Mesothelial cell of epicardium (in vitro differentiated cells): ENCODE measurements at regions not wholly inside any gene's neighbourhood (a gene's known extent, or its start where the extent isn't known, plus 50 kb on each side); places are given as distances from the start of the nearest gene placed in this dataset.
A peak's percentile ranks its signal among the peaks of the same experiment; 100 is the strongest.

ENCODE experiments used
- DNase-seq, 2 experiments: peaks; one replicate each; pipeline ENCODE4 v3.0.0; 2021; ENCODE audit warnings: low spot score in 2 of 2; ENCODE audit not compliant: unreplicated experiment in 2 of 2
- H3K27ac Mint-ChIP-seq: 2 replicates; pipeline ENCODE4 v1.8.0; 2021; ENCODE audit warnings: mixed read lengths
- H3K27me3 Mint-ChIP-seq: 2 replicates; pipeline ENCODE4 v1.8.0; 2021; ENCODE audit warnings: low read depth, mixed read lengths
- H3K36me3 Mint-ChIP-seq: 2 replicates; pipeline ENCODE4 v1.8.0; 2021; ENCODE audit warnings: mixed read lengths
- H3K4me1 Mint-ChIP-seq: 2 replicates; pipeline ENCODE4 v1.8.0; 2021; ENCODE audit warnings: mixed read lengths
- H3K4me3 Mint-ChIP-seq: 2 replicates; pipeline ENCODE4 v1.8.0; 2021; ENCODE audit warnings: mild to moderate bottlenecking, moderate library complexity, mixed read lengths
- H3K9me3 Mint-ChIP-seq: 2 replicates; pipeline ENCODE4 v1.8.0; 2021; ENCODE audit warnings: mixed read lengths
- TF ChIP-seq, protein P1 (sequence below): fragments of 200-600 bp; sonication (generic); IDR thresholded peaks from one replicate; pipeline ENCODE4 v1.5.0; 2021; ENCODE audit warnings: antibody characterized with exemption; ENCODE audit not compliant: unreplicated experiment

DNA sequence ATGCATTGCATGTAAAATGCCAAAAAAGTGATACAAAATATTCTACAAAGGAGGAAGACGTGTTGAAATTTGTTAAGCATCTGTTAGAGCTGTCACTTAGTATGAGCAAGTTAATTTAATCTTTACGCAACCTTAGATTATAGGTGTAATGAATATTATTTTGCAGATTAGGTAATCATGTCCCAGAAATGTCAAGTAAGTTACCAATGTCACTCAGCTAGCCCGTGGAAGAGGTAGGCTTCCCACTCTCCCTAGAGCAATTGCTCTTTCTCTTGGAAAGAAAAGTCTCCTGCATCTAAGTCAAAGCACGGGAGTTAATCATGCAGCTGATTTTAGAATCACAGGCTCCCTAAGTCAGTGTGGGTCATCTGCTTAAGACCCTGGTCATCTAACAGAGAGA lies 830.4 kb upstream of the IGFBP3 start:
- Mint-ChIP-seq H3K4me1 (peaks cover 76% of the 10 kb centered on the region), H3K36me3 (peaks cover 2% of the 10 kb centered on the region), H3K4me3 (no peak overlapping the region), H3K9me3 (peaks cover 2% of the 10 kb centered on the region), H3K27me3 (no peaks in the 10 kb centered on the region), H3K27ac (peak overlapping the region; percentile 84)
- TF ChIP-seq, protein P1, sequence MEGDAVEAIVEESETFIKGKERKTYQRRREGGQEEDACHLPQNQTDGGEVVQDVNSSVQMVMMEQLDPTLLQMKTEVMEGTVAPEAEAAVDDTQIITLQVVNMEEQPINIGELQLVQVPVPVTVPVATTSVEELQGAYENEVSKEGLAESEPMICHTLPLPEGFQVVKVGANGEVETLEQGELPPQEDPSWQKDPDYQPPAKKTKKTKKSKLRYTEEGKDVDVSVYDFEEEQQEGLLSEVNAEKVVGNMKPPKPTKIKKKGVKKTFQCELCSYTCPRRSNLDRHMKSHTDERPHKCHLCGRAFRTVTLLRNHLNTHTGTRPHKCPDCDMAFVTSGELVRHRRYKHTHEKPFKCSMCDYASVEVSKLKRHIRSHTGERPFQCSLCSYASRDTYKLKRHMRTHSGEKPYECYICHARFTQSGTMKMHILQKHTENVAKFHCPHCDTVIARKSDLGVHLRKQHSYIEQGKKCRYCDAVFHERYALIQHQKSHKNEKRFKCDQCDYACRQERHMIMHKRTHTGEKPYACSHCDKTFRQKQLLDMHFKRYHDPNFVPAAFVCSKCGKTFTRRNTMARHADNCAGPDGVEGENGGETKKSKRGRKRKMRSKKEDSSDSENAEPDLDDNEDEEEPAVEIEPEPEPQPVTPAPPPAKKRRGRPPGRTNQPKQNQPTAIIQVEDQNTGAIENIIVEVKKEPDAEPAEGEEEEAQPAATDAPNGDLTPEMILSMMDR: no peak
- DNase-seq: no peak

DNA sequence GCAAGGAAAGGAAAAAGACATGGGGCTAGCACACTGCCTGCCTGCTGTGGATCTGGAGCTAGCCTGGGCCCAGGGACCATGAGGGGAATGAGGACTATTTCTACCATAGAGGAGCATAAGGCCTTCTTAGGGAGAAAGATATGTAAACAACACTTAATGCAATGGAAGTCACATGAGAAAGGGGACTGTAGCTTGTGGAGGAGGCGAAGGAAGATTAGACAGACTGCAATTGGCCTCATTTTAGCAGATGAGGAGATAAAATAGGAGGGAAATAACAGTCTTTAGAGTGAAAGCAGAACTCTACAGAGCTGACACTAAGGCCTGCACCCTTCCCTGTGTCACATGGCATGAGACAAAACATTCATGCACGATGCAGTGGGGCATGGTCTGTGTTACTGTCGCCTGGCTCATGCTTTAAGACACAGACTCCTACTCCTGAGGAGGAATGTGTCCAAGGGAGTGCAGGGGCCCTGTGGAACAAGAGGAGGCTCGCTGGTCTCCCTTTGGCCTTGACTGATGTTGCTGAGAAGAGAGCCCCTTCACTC lies 829.3 kb upstream of the IGFBP3 start:
- H3K9me3 Mint-ChIP-seq: no peaks in the 10 kb centered on the region
- no peak for DNase-seq
- TF ChIP-seq, protein P1: no peak
- no peak overlapping the region for H3K4me3 Mint-ChIP-seq
- peak overlapping the region; percentile 15 for H3K27ac Mint-ChIP-seq
- H3K4me1 Mint-ChIP-seq: peaks cover 74% of the 10 kb centered on the region
- H3K27me3 Mint-ChIP-seq: no peaks in the 10 kb centered on the region
- peaks cover 2% of the 10 kb centered on the region for H3K36me3 Mint-ChIP-seq

DNA sequence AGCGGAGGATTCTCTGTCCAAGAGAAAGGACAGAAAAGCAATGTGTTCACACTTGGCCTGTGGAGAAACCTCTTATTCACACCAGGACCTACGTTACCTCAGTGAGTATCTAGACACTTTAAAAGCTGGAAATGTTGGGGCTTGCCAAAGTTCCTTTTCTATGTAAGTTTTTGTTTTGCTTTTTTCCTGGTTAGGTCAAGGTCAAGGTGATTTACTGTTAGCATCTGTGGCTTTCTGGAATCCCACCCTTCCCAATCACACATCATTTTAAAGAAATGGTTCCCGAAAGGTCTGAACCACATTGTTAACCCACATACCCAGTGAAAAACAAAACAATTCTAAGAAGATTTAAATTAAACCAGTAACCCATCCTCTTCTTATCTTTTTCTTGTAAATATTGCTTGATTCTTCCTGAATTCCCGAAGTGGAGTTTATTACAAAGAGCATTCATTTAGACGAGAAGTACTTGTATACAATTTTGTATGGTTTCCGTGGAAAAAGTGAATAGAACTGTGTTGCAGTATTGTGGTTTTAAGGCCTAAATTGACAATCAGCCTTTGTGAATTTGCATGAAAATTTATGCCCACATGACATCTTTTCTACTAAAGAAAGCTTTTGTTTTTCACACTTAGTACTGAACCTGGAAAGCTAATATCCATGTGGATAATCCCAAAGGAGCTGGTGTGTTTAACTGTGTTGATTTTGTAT lies 827.0 kb upstream of the IGFBP3 start:
- Mint-ChIP-seq H3K27me3 (no peaks in the 10 kb centered on the region), H3K4me1 (peaks cover 71% of the 10 kb centered on the region), H3K4me3 (no peak overlapping the region), H3K27ac (peak overlapping the region; percentile 14), H3K9me3 (no peaks in the 10 kb centered on the region), H3K36me3 (peaks cover 2% of the 10 kb centered on the region)
- TF ChIP-seq, protein P1: no peak
- no peak for DNase-seq

DNA sequence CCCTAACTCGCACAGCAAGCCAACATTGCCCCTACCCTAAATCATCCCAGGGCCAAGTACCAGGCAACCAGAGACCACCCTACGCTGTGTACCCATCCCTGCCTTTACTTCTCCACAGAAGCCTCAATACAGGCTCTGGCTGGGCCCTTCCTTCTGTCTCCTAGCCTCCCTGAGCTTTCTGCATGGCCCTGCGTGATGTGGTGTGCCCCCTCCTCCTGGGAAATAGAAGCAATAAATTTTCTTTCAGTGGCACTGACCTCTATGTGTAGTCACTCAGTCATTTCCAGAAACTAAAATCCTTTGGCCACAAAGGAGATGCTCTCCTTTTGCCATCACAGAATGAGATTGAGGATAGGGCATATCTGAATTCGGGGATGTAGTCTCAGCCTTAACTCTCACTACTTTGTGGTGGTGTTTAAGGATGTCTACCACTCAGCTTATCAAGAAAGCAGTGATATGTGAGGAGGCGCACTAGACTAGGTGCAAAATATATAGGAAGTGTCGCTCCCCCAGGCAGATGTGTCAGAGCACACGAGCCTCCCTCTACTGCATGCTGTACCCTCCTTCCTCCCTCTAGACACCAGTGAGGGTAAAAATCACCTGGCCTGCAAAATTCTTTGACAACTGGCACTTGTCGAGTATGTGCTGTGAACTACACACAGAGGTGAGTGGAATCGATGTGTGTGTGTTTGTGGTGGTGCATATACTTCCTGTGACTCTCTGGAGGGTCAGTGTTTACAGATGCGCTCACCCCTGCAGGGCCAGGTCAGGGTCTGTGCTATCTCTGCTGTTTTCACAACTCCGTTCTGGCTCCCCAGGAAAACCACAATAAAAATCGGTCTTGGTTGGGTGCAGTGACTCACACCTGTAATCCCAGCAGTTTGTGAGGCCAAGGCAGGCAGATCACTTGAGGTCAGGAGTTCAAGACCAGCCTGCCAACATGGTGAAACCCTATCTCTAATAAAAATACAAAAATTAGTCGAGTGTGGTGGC lies 825.9 kb upstream of the IGFBP3 start:
- no peak overlapping the region for H3K4me3 Mint-ChIP-seq
- peaks cover 72% of the 10 kb centered on the region for H3K4me1 Mint-ChIP-seq
- no peaks in the 10 kb centered on the region for H3K27me3 Mint-ChIP-seq
- H3K36me3 Mint-ChIP-seq: peaks cover 2% of the 10 kb centered on the region
- no peak overlapping the region for H3K27ac Mint-ChIP-seq
- H3K9me3 Mint-ChIP-seq: no peaks in the 10 kb centered on the region
- DNase-seq: no peak
- TF ChIP-seq, protein P1: no peak

DNA sequence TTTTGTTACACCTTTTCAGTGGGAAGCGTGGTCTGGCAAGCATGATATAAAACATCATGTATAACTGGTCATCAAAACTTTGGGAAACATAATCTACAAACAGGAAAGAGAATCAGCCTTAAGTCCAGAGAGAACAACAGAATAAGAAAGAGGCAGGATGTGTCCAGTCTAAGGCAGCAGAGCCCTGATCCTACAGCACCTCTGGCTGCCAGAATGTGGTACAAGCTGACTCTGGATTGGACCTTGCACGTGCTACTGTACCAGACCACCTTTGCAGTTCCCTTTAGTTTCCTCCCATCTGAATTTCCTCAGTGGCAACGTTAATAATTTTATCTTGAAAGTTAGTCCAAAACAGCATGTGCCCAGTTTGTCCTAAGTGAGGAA lies 824.6 kb upstream of the IGFBP3 start:
- Mint-ChIP-seq H3K27ac (peak overlapping the region; percentile 53), H3K36me3 (peaks cover 2% of the 10 kb centered on the region), H3K4me3 (no peak overlapping the region), H3K27me3 (no peaks in the 10 kb centered on the region), H3K9me3 (no peaks in the 10 kb centered on the region), H3K4me1 (peaks cover 70% of the 10 kb centered on the region)
- TF ChIP-seq, protein P1: no peak
- DNase-seq: no peak
